ENCODE measurements at regions not wholly inside any gene's neighbourhood (a gene's known extent, or its start where the extent isn't known, plus 50 kb on each side); places are given as distances from the start of the nearest gene placed in this dataset.

DNA sequence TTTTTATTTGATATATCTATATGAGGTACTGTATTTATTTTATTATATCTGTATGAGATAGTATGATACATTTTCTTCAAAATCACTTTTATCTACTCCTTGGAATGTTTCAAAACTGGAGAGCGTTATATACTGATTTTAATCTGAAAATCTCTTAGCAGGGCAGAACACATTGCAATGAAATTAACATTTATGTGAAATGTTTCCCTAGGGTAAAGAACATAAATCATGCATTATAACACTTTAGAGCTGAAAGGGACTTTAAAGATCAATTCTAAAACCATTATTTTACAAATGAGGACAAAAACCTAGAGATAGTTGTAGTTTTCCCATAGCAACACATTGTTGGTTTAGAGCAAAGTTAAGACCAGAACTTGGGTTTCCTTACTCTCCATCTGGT lies 153.7 kb downstream of the ATOH1 start:
- TF ChIP-seq, protein P1, sequence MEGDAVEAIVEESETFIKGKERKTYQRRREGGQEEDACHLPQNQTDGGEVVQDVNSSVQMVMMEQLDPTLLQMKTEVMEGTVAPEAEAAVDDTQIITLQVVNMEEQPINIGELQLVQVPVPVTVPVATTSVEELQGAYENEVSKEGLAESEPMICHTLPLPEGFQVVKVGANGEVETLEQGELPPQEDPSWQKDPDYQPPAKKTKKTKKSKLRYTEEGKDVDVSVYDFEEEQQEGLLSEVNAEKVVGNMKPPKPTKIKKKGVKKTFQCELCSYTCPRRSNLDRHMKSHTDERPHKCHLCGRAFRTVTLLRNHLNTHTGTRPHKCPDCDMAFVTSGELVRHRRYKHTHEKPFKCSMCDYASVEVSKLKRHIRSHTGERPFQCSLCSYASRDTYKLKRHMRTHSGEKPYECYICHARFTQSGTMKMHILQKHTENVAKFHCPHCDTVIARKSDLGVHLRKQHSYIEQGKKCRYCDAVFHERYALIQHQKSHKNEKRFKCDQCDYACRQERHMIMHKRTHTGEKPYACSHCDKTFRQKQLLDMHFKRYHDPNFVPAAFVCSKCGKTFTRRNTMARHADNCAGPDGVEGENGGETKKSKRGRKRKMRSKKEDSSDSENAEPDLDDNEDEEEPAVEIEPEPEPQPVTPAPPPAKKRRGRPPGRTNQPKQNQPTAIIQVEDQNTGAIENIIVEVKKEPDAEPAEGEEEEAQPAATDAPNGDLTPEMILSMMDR (IDR thresholded peaks at IDR 0.05): no peak
- no peak for TF ChIP-seq POLR2A (IDR thresholded peaks at IDR 0.05)
